ENCODE measurements at regions not wholly inside any gene's neighbourhood (a gene's known extent, or its start where the extent isn't known, plus 50 kb on each side); places are given as distances from the start of the nearest gene placed in this dataset.

- TF ChIP-seq CEBPB (IDR thresholded peaks at IDR 0.05) (no peak), RAD21 (IDR thresholded peaks at IDR 0.05; ENCODE audit: low read depth) (no peak), CREB1 (IDR thresholded peaks at IDR 0.05; ENCODE audit: low read depth) (no peak), MAX (IDR thresholded peaks at IDR 0.05) (no peak), USF1 (IDR thresholded peaks at IDR 0.05) (no peak), TAF1 (IDR thresholded peaks at IDR 0.05; ENCODE audit: low read depth) (no peak), ZBTB7A (IDR thresholded peaks at IDR 0.05; ENCODE audit: low read depth) (no peak), EP300 (IDR thresholded peaks at IDR 0.05; ENCODE audit: borderline replicate concordance) (no peak), EGR1 (IDR thresholded peaks at IDR 0.05) (no peak)
Observed at GRCh38 chr2:103945083-103945482, 908.8 kb upstream of the POU3F3 start.
